ENCODE measurements at regions not wholly inside any gene's neighbourhood (a gene's known extent, or its start where the extent isn't known, plus 50 kb on each side); places are given as distances from the start of the nearest gene placed in this dataset.

DNA sequence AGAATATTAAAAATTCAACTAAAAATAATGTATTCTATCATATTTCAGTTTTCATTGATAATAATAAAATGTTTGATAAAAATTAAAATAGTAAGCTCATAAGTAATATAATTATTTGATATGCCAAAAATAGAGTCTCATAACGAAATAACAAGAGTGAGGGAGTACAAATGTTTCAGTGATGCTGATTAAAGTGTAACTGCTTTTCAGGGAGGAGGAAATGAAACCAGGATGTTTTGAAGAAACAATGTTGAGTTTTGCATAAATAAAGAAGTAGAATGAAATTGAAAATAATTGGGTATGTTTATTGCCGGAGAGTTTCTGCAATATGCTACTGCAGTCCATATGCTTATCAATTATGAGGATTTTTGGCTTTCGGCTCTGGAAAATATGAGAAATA, 1159.8 kb upstream of the ADGRL2 start:
- CTCF ChIA-PET (ENCODE audit: partially characterized antibody) = no interaction called here
- Histone ChIP-seq H3K56ac (replicated peaks; ENCODE audit: insufficient read length, low read depth, low read length) (no peak overlapping the region), H3K9me3 (ENCODE audit: insufficient read depth in 2 of 2, low read depth in 1 of 2, low read length in 1 of 2) (no peaks in the 10 kb centered on the region), H3K79me2 (ENCODE audit: control insufficient read depth in 1 of 2, insufficient read depth in 2 of 2, low read length in 2 of 2) (no peaks in the 10 kb centered on the region), H3K9ac (replicated peaks in 1 of 4; ENCODE audit: extremely low read depth in 1 of 4, low read depth in 3 of 4, low read length in 3 of 4) (no peak overlapping the region), H3K36me3 (ENCODE audit: control insufficient read depth in 2 of 4, insufficient read depth in 4 of 4, low read length in 3 of 4) (no peaks in the 10 kb centered on the region), H2BK120ac (replicated peaks; ENCODE audit: low read depth, low read length) (no peak overlapping the region), H3K18ac (ENCODE audit: extremely low read depth, low read length) (no peak overlapping the region), H4K5ac (ENCODE audit: insufficient read length, low read depth, low read length) (no peak overlapping the region), H2BK15ac (ENCODE audit: low read length) (no peak overlapping the region), H4K20me1 (replicated peaks in 1 of 2; ENCODE audit: control insufficient read depth in 1 of 2, insufficient read depth in 2 of 2, low read length in 2 of 2) (no peaks in the 10 kb centered on the region), H3K4me2 (ENCODE audit: insufficient read depth in 1 of 2, low read depth in 2 of 2, low read length in 2 of 2) (no peak overlapping the region), H4K8ac (ENCODE audit: extremely low read depth, insufficient read depth, low read length) (no peak overlapping the region), H2AK5ac (ENCODE audit: low read depth, low read length) (no peak overlapping the region), H3K79me1 (ENCODE audit: low read depth, low read length) (no peaks in the 10 kb centered on the region), H3K27me3 (replicated peaks in 1 of 4; ENCODE audit: control insufficient read depth in 3 of 4, extremely low read depth in 1 of 4, insufficient read depth in 3 of 4, low read length in 3 of 4) (no peaks in the 10 kb centered on the region), H2AFZ (ENCODE audit: low read length) (no peak overlapping the region), H3K4me1 (replicated peaks in 1 of 4; ENCODE audit: control insufficient read depth in 3 of 4, insufficient read depth in 4 of 4, low read length in 3 of 4) (no peaks in the 10 kb centered on the region), H3K23me2 (ENCODE audit: low read depth, low read length) (no peaks in the 10 kb centered on the region), H4K91ac (replicated peaks; ENCODE audit: insufficient read length, low read length) (no peak overlapping the region), H3K4me3 (ENCODE audit: extremely low read depth in 1 of 4, insufficient read depth in 2 of 4, low read depth in 3 of 4, low read length in 4 of 4) (no peak overlapping the region), H3K4ac (replicated peaks; ENCODE audit: insufficient read length, low read depth, low read length) (no peak overlapping the region), H3K27ac (ENCODE audit: low read depth, low read length) (no peak overlapping the region), H3K14ac (ENCODE audit: insufficient read length) (no peak overlapping the region), H2BK5ac (ENCODE audit: low read depth, low read length) (no peak overlapping the region), H2BK12ac (ENCODE audit: low read depth, low read length) (no peak overlapping the region), H3K23ac (ENCODE audit: insufficient read length) (no peak overlapping the region), H2BK20ac (ENCODE audit: low read length) (no peak overlapping the region)
- POLR2A ChIA-PET (ENCODE audit: partially characterized antibody) = no interaction called here
- 95 to 100% methylated on average over 1 to 3 of the region's 3 CpGs for WGBS, 2 experiments (ENCODE audit: extremely low coverage in 1 of 2, insufficient coverage in 1 of 2, insufficient read length in 1 of 2, insufficient replicate concordance in 2 of 2, low coverage in 1 of 2, low lambda C conversion rate in 2 of 2, missing lambda C conversion rate in 1 of 2)
- no peak for DNase-seq (ENCODE audit: low read depth in 1 of 2, low spot score in 2 of 2)
- TF ChIP-seq MAFK (IDR thresholded peaks at IDR 0.05; ENCODE audit: low read depth, low read length) (no peak), POLR2A (IDR thresholded peaks at IDR 0.05; ENCODE audit: control extremely low read depth in 1 of 2, low read depth in 2 of 2, low read length in 2 of 2) (no peak), USF2 (IDR thresholded peaks at IDR 0.05; ENCODE audit: low read length) (no peak), FOSL1 (IDR thresholded peaks at IDR 0.05; ENCODE audit: insufficient read depth, low read depth, low read length) (no peak), JUN (IDR thresholded peaks at IDR 0.05; ENCODE audit: low read depth, low read length) (no peak)
- no peak for FAIRE-seq

Data from H1 (cell line).